Breast epithelium (tissue), 4 donors: ENCODE measurements at regions not wholly inside any gene's neighbourhood (a gene's known extent, or its start where the extent isn't known, plus 50 kb on each side); places are given as distances from the start of the nearest gene placed in this dataset.

ENCODE experiments used
- DNase-seq, 2 donors: peaks; one replicate each; pipeline ENCODE4 v3.0.0-alpha.2; 2019; ENCODE audit warnings: low spot score in 2 of 2
- H3K27ac ChIP-seq, 2 donors: fragments of 200-600 bp; sonication (generic) in 1 of 2; one replicate each; pipeline ENCODE4 v1.5.1; 2016 to 2019; ENCODE audit warnings: mild to moderate bottlenecking in 1 of 2
- H3K27me3 ChIP-seq, 2 donors: fragments of 200-600 bp; sonication (generic) in 1 of 2; one replicate each; pipeline versions ENCODE4 v1.5.1 to v1.6.0; 2017 to 2019; ENCODE audit warnings: control low read depth in 1 of 2, mild to moderate bottlenecking in 1 of 2
- H3K36me3 ChIP-seq: fragments of 200-600 bp; one replicate; pipeline ENCODE4 v1.5.1; 2019
- H3K4me1 ChIP-seq, 2 donors: fragments of 200-600 bp; sonication (generic); one replicate each; pipeline ENCODE4 v1.5.1; 2016 to 2019; ENCODE audit warnings: control low read depth in 1 of 2
- H3K4me3 ChIP-seq, 3 donors: fragments of 200-600 bp; sonication (generic); 1 replicate in 2 of 3; 2 replicates in 1 of 3; pipeline ENCODE4 v1.5.1; 2016 to 2019; ENCODE audit warnings: mild to moderate bottlenecking in 3 of 3, moderate library complexity in 2 of 3
- H3K9me3 ChIP-seq, 2 donors: fragments of 200-600 bp; sonication (generic) in 1 of 2; one replicate each; pipeline ENCODE4 v1.5.1; 2016 to 2019; ENCODE audit warnings: control low read depth in 1 of 2
- CTCF ChIP-seq, 3 donors: fragments of 450-650 bp; IDR thresholded peaks; one replicate each; pipeline ENCODE4 v1.5.1; 2016 to 2017; ENCODE audit warnings: antibody characterized with exemption in 3 of 3, mild to moderate bottlenecking in 3 of 3, moderate library complexity in 3 of 3
- POLR2A ChIP-seq: fragments of 450-650 bp; IDR thresholded peaks from one replicate; pipeline ENCODE4 v1.6.1; 2016; ENCODE audit warnings: antibody characterized with exemption, mild to moderate bottlenecking, moderate library complexity
- POLR2AphosphoS5 ChIP-seq, 3 donors: sonication (generic); formaldehyde crosslinking; IDR thresholded peaks; one replicate each; pipeline ENCODE4 v1.6.1; 2017; ENCODE audit warnings: antibody characterized with exemption in 3 of 3
- intact Hi-C: fragments of 100-400 bp; cut with DNase I; formaldehyde crosslinking; loops from one replicate; pipeline ENCODE4 v1.15.1; 2023; ENCODE audit warnings: low total_unique reads

GRCh38 chr3:106860182-106860581, 517.1 kb upstream of the CCDC54 start:
- TF ChIP-seq POLR2AphosphoS5 (IDR thresholded peaks at IDR 0.05) (no peak), CTCF (IDR thresholded peaks at IDR 0.05) (no peak), POLR2A (no peak)
- no peaks in the 10 kb centered on the region for H3K4me1 ChIP-seq
- H3K27ac ChIP-seq = no peak overlapping the region
- DNase-seq = no peak
- no peaks in the 10 kb centered on the region for H3K36me3 ChIP-seq
- H3K27me3 ChIP-seq = no peaks in the 10 kb centered on the region
- no peak overlapping the region for H3K4me3 ChIP-seq
- H3K9me3 ChIP-seq = no peaks in the 10 kb centered on the region
- intact Hi-C loops = no loop called here

GRCh38 chr3:106862067-106862466, 515.2 kb upstream of the CCDC54 start:
- H3K36me3 ChIP-seq = no peaks in the 10 kb centered on the region
- H3K27ac ChIP-seq = no peak overlapping the region
- TF ChIP-seq POLR2A (no peak), CTCF (IDR thresholded peaks at IDR 0.05) (no peak)
- intact Hi-C loops = no loop called here
- no peak for DNase-seq
- no peaks in the 10 kb centered on the region for H3K9me3 ChIP-seq
- no peaks in the 10 kb centered on the region for H3K4me1 ChIP-seq
- no peaks in the 10 kb centered on the region for H3K27me3 ChIP-seq
- no peak overlapping the region for H3K4me3 ChIP-seq

- H3K9me3 ChIP-seq = no peaks in the 10 kb centered on the region
- no peak for TF ChIP-seq CTCF (IDR thresholded peaks at IDR 0.05)
- TF ChIP-seq POLR2A = no peak
- TF ChIP-seq POLR2AphosphoS5 (IDR thresholded peaks at IDR 0.05) = no peak
- H3K36me3 ChIP-seq = no peaks in the 10 kb centered on the region
- no peaks in the 10 kb centered on the region for H3K27me3 ChIP-seq
- DNase-seq = no peak
- no peak overlapping the region for H3K27ac ChIP-seq
- intact Hi-C loops = no loop called here
- no peak overlapping the region for H3K4me3 ChIP-seq
- no peaks in the 10 kb centered on the region for H3K4me1 ChIP-seq
Observed at GRCh38 chr3:106877627-106878026, 499.6 kb upstream of the CCDC54 start.

GRCh38 chr3:106880206-106880605, 497.0 kb upstream of the CCDC54 start:
- H3K27me3 ChIP-seq = no peaks in the 10 kb centered on the region
- H3K36me3 ChIP-seq = no peaks in the 10 kb centered on the region
- H3K4me3 ChIP-seq = no peak overlapping the region
- H3K9me3 ChIP-seq = peaks cover 0 to 8% of the 10 kb centered on the region in 2 donors
- TF ChIP-seq CTCF (IDR thresholded peaks at IDR 0.05) = no peak
- TF ChIP-seq POLR2A = no peak
- no peak for TF ChIP-seq POLR2AphosphoS5 (IDR thresholded peaks at IDR 0.05)
- intact Hi-C loops = no loop called here
- no peak overlapping the region for H3K27ac ChIP-seq
- no peaks in the 10 kb centered on the region for H3K4me1 ChIP-seq
- no peak for DNase-seq

- Histone ChIP-seq H3K4me1 (no peaks in the 10 kb centered on the region), H3K27ac (no peak overlapping the region), H3K27me3 (no peaks in the 10 kb centered on the region), H3K4me3 (no peak overlapping the region), H3K9me3 (peaks cover 0 to 16% of the 10 kb centered on the region in 2 donors), H3K36me3 (no peaks in the 10 kb centered on the region)
- TF ChIP-seq CTCF (IDR thresholded peaks at IDR 0.05) (no peak), POLR2A (no peak), POLR2AphosphoS5 (IDR thresholded peaks at IDR 0.05) (no peak)
- no peak for DNase-seq
- intact Hi-C loops = no loop called here
Observed at GRCh38 chr3:106881186-106881585, 496.1 kb upstream of the CCDC54 start.
